IPS DF 6.9 (cell line): ENCODE measurements at regions not wholly inside any gene's neighbourhood (a gene's known extent, or its start where the extent isn't known, plus 50 kb on each side); places are given as distances from the start of the nearest gene placed in this dataset.
"Not testable (repeated sequence)": the region's sequence is repeated elsewhere in the genome, so short reads cannot be mapped to it uniquely, and the experiment has no call there.

Experiments used
- DNase-seq: peaks from one replicate; pipeline ENCODE4 v3.0.0-alpha.2; 2013; ENCODE audit warnings: low read depth, low spot score
- H3K27ac ChIP-seq: one replicate; pipeline ENCODE4 v1.5.1; 2013; ENCODE audit warnings: low read length, control low read depth
- H3K27me3 ChIP-seq: 2 replicates; pipeline ENCODE4 v1.6.1; 2013; ENCODE audit warnings: mild to moderate bottlenecking, low read length; ENCODE audit not compliant: control insufficient read depth, insufficient read depth
- H3K36me3 ChIP-seq: 2 replicates; pipeline ENCODE4 v1.6.1; 2013; ENCODE audit warnings: low read length; ENCODE audit not compliant: control insufficient read depth, insufficient read depth
- H3K4me1 ChIP-seq: 2 replicates; pipeline ENCODE4 v1.6.1; 2013; ENCODE audit warnings: low read length; ENCODE audit not compliant: control insufficient read depth, insufficient read depth
- H3K4me3 ChIP-seq: 2 replicates; pipeline ENCODE4 v1.5.1; 2013; ENCODE audit warnings: mild to moderate bottlenecking, low read length
- H3K9me3 ChIP-seq: 2 replicates; pipeline ENCODE4 v1.6.1; 2013; ENCODE audit warnings: low read length, inconsistent platforms; ENCODE audit not compliant: control insufficient read depth, insufficient read depth
- WGBS: extraction: QIAGEN DNeasy Blood & Tissue Kit; methylation state at CpG from one replicate; pipeline ENCODE4 v1.1.7; 2013; ENCODE audit warnings: mixed read lengths, missing lambda C conversion rate; ENCODE audit not compliant: insufficient read length, insufficient coverage; 5-methylcytosine and 5-hydroxymethylcytosine counted together

DNA sequence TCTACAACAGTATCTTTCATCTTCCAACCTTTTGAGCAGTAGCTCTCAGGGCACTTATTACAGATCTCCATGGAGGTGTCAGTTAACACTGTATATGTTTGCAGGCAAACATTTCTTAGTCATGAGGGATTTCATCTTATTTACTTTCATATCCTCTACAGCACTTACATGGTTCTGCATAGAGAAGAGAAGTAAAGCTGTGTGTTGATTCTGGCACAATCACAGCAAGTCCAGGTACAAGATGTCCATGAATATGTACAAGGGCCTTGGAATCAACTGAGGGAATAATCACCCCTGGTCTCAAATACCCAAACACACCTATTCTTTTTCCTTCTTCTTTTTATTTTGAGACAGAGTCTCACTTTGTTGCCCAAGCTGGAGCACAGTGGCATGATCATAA lies 142.0 kb upstream of the TRPM3 start:
- DNase-seq, result no peak
- no peaks in the 10 kb centered on the region for H3K36me3 ChIP-seq
- no peaks in the 10 kb centered on the region for H3K9me3 ChIP-seq
- no peak overlapping the region for H3K27ac ChIP-seq
- no peaks in the 10 kb centered on the region for H3K4me1 ChIP-seq
- no peak overlapping the region for H3K4me3 ChIP-seq
- no peaks in the 10 kb centered on the region for H3K27me3 ChIP-seq

DNA sequence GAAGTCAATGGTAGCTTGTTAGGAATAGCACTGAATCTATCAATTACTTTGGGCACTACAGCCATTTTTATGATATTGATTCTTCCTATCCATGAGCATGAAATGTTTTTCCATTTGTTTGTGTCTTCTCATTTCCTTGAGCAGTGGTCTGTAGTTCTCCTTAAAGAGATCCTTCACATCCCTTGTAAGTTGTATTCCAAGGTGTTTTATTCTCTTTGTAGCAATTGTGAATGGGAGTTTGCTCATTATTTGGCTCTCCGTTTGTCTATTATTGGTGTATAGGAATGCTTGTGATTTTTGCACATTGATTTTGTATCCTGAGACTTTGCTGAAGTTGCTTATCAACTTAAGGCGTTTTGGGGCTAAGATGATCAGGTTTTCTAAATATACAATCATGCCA lies 139.0 kb upstream of the TRPM3 start:
- H3K36me3 ChIP-seq, H3K4me3 ChIP-seq, H3K27me3 ChIP-seq, H3K4me1 ChIP-seq, H3K9me3 ChIP-seq, DNase-seq, H3K27ac ChIP-seq: not testable (repeated sequence)
- no CpG with 5 or more reads among the region's 2 CpGs for WGBS

GRCh38 chr9:71254592-71255277 lies 133.3 kb upstream of the TRPM3 start:
- Histone ChIP-seq H3K4me1 (no peaks in the 10 kb centered on the region), H3K27ac (no peak overlapping the region), H3K4me3 (no peak overlapping the region), H3K27me3 (no peaks in the 10 kb centered on the region), H3K36me3 (no peaks in the 10 kb centered on the region), H3K9me3 (no peaks in the 10 kb centered on the region)
- DNase-seq, result no peak

DNA sequence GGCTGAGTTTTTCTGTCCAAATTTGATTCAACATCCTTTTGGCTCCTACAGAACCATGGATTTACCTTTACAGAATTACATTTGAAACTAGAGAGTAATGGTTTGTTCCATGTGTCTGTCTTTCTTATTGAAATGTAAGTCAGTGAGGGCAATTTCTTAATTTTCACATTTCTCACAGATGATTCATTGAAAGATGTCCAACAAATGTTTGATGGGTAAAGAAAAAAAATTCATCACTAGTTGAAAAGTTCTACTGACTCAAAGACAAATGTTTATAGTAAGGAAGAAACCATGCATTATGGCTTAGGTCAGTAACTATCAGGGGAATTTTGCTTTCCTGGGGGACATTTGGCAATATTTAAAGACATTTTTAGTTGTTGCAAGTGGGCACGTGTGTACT lies 131.6 kb upstream of the TRPM3 start:
- H3K9me3 ChIP-seq, result no peaks in the 10 kb centered on the region
- no CpG with 5 or more reads among the region's 1 CpG for WGBS
- DNase-seq, result no peak

GRCh38 chr9:71250581-71250980 lies 129.2 kb upstream of the TRPM3 start:
- no peaks in the 10 kb centered on the region for H3K27me3 ChIP-seq
- H3K27ac ChIP-seq, result no peak overlapping the region
- DNase-seq, result peak; percentile 75
- WGBS, result no CpG with 5 or more reads among the region's 4 CpGs
- H3K36me3 ChIP-seq, result no peaks in the 10 kb centered on the region
- H3K9me3 ChIP-seq, result no peaks in the 10 kb centered on the region
- no peaks in the 10 kb centered on the region; the same call in 1 of the 2 replicates for H3K4me1 ChIP-seq
- H3K4me3 ChIP-seq, result no peak overlapping the region

More for the DNA sequence above, 131.6 kb upstream of the TRPM3 start:
- Histone ChIP-seq H3K4me3 (no peak overlapping the region), H3K27me3 (no peaks in the 10 kb centered on the region), H3K4me1 (no peaks in the 10 kb centered on the region), H3K27ac (no peak overlapping the region), H3K36me3 (no peaks in the 10 kb centered on the region)

DNA sequence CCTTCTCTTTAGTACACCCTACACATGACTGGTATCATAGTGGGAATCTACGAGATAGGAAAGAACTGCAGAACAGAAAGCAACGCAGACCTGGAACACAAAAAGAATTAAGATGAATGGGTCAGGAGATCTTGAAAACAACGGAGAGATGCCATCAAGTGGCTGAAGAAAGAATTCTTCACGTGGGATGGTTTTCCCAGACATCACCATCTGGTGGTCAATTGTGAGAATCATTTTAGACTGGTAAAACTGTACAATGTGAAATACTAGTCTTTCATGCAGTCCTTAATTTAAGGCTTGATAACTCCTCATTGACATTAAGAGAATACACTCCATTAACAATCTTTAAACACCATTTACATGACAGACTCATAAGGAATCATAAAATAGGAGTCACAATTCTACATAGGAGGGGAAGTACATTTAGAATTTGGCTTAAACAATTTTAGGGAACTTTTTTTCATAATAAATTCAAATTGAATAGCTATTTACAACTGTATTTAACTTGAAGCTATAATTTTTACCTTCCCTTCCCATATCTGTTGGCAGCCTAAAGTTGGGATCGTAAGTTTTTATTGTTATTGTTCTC lies 128.4 kb upstream of the TRPM3 start:
- WGBS, result no CpG with 5 or more reads among the region's 5 CpGs
- H3K27me3 ChIP-seq, result no peaks in the 10 kb centered on the region

DNA sequence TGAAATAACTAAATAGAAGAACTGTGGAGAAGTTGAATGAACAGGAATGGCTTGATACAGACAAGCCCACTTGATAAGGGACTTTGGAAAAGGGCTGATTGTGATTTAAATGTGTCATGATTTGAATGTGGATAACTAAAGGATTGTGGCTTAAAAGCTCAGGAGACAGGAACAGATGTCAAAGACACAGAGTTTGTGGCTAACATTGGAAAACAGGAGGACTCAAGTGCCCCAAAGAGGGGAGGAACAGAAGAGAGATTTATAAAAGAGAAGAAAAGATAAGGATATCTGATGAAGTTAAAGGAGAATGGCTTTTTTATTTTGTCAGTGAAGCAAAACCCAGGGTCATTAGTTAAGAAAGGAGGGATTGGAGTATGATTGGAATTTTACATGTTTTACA lies 124.2 kb upstream of the TRPM3 start:
- Histone ChIP-seq H3K4me1 (peaks cover 3% of the 10 kb centered on the region; the same call in 1 of the 2 replicates), H3K27ac (no peak overlapping the region), H3K4me3 (no peak overlapping the region), H3K27me3 (no peaks in the 10 kb centered on the region), H3K9me3 (no peaks in the 10 kb centered on the region), H3K36me3 (no peaks in the 10 kb centered on the region)
- no peak for DNase-seq

More for the DNA sequence above, 128.4 kb upstream of the TRPM3 start:
- no peak overlapping the region for H3K27ac ChIP-seq
- peak; percentile 41 for DNase-seq
- H3K4me3 ChIP-seq, result no peak overlapping the region
- H3K36me3 ChIP-seq, result no peaks in the 10 kb centered on the region
- no peaks in the 10 kb centered on the region; the same call in 1 of the 2 replicates for H3K4me1 ChIP-seq
- no peaks in the 10 kb centered on the region for H3K9me3 ChIP-seq

GRCh38 chr9:71243951-71244350 lies 122.5 kb upstream of the TRPM3 start:
- H3K4me3 ChIP-seq, result no peak overlapping the region
- no peaks in the 10 kb centered on the region for H3K27me3 ChIP-seq
- H3K27ac ChIP-seq, result no peak overlapping the region
- H3K9me3 ChIP-seq, result no peaks in the 10 kb centered on the region
- H3K4me1 ChIP-seq, result peaks cover 3% of the 10 kb centered on the region; the same call in 1 of the 2 replicates
- no peak for DNase-seq
- H3K36me3 ChIP-seq, result no peaks in the 10 kb centered on the region
- no CpG with 5 or more reads among the region's 5 CpGs for WGBS

GRCh38 chr9:71242081-71242480 lies 120.7 kb upstream of the TRPM3 start:
- Histone ChIP-seq H3K27me3 (no peaks in the 10 kb centered on the region), H3K4me1 (peaks cover 3% of the 10 kb centered on the region; the same call in 1 of the 2 replicates), H3K36me3 (no peaks in the 10 kb centered on the region), H3K9me3 (no peaks in the 10 kb centered on the region), H3K27ac (no peak overlapping the region), H3K4me3 (no peak overlapping the region)
- no CpG with 5 or more reads among the region's 6 CpGs for whole genome bisulfite sequencing
- DNase-seq, result no peak

DNA sequence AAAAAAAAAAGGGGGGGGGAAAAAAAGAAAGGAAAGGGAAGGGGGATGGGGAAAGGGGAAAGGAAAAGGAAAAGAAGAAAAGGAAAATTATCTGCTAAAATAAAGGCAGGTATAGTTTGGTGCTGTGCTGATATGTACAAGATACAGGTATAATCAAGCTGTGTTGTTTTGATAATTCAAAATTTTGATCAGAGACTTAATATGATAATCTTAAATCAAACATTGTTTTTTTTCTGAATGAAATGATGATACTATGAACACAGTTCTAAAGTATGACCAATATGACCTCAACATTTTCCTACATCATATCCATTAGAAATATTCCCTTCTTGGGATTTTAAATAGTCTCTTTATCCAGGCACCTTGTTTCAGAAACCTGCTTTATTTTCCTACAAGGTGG lies 115.6 kb upstream of the TRPM3 start:
- DNase-seq, result no peak
- no peak overlapping the region for H3K4me3 ChIP-seq
- no peaks in the 10 kb centered on the region for H3K9me3 ChIP-seq
- no peaks in the 10 kb centered on the region for H3K36me3 ChIP-seq
- peaks cover 1% of the 10 kb centered on the region; the same call in 1 of the 2 replicates for H3K4me1 ChIP-seq
- H3K27ac ChIP-seq, result no peak overlapping the region
- H3K27me3 ChIP-seq, result no peaks in the 10 kb centered on the region

- Histone ChIP-seq H3K27me3 (no peaks in the 10 kb centered on the region), H3K4me1 (no peaks in the 10 kb centered on the region; the same call in 1 of the 2 replicates), H3K27ac (no peak overlapping the region), H3K36me3 (no peaks in the 10 kb centered on the region), H3K4me3 (no peak overlapping the region), H3K9me3 (no peaks in the 10 kb centered on the region)
- no peak for DNase-seq
- WGBS, result no CpG with 5 or more reads among the region's 1 CpG
These were observed 112.2 kb upstream of the TRPM3 start for GRCh38 chr9:71233646-71234045.
